HG02642 (cell line): ENCODE measurements at regions not wholly inside any gene's neighbourhood (a gene's known extent, or its start where the extent isn't known, plus 50 kb on each side); places are given as distances from the start of the nearest gene placed in this dataset.
"Not testable (repeated sequence)": the region's sequence is repeated elsewhere in the genome, so short reads cannot be mapped to it uniquely, and the experiment has no call there.

Experiments used
- ATAC-seq: cut with Tn5 transposase; IDR thresholded peaks from one replicate; pipeline ENCODE4 v1.9.1; 2021; ENCODE audit warnings: mild to moderate bottlenecking; ENCODE audit not compliant: unreplicated experiment, poor library complexity

GRCh38 chr2:120631236-120631635 is 104.4 kb upstream of the GLI2 start:
- ATAC-seq = no peak

GRCh38 chr2:120631724-120632123 is 103.9 kb upstream of the GLI2 start:
- no peak for ATAC-seq

- ATAC-seq = no peak
These were observed 102.6 kb upstream of the GLI2 start for GRCh38 chr2:120632796-120633646.

GRCh38 chr2:120634533-120634932 is 101.1 kb upstream of the GLI2 start:
- ATAC-seq = no peak

GRCh38 chr2:120635146-120635545 is 100.5 kb upstream of the GLI2 start:
- no peak for ATAC-seq

GRCh38 chr2:120637847-120638246 is 97.8 kb upstream of the GLI2 start:
- ATAC-seq = no peak

GRCh38 chr2:120638450-120638849 is 97.2 kb upstream of the GLI2 start:
- no peak for ATAC-seq

GRCh38 chr2:120641366-120641771 is 94.3 kb upstream of the GLI2 start:
- ATAC-seq = no peak

GRCh38 chr2:120642646-120643045 is 93.0 kb upstream of the GLI2 start:
- no peak for ATAC-seq

GRCh38 chr2:120646994-120647393 is 88.7 kb upstream of the GLI2 start:
- no peak for ATAC-seq

GRCh38 chr2:120647487-120647886 is 88.2 kb upstream of the GLI2 start:
- no peak for ATAC-seq

- ATAC-seq = not testable (repeated sequence)
These were observed 86.3 kb upstream of the GLI2 start for GRCh38 chr2:120649381-120649780.

GRCh38 chr2:120650022-120650644 is 85.5 kb upstream of the GLI2 start:
- no peak for ATAC-seq

GRCh38 chr2:120651818-120652217 is 83.8 kb upstream of the GLI2 start:
- ATAC-seq = no peak

GRCh38 chr2:120653046-120653445 is 82.6 kb upstream of the GLI2 start:
- ATAC-seq = no peak

- ATAC-seq = no peak
These were observed 81.8 kb upstream of the GLI2 start for GRCh38 chr2:120653871-120654270.

- ATAC-seq = no peak
These were observed 81.1 kb upstream of the GLI2 start for GRCh38 chr2:120654381-120655134.

GRCh38 chr2:120656273-120656950 is 79.3 kb upstream of the GLI2 start:
- ATAC-seq = no peak

GRCh38 chr2:120658042-120658769 is 77.5 kb upstream of the GLI2 start:
- ATAC-seq = no peak

- ATAC-seq = no peak
These were observed 76.9 kb upstream of the GLI2 start for GRCh38 chr2:120658770-120659158.
